Endometrium (tissue), 2 donors: ENCODE measurements at regions not wholly inside any gene's neighbourhood (a gene's known extent, or its start where the extent isn't known, plus 50 kb on each side); places are given as distances from the start of the nearest gene placed in this dataset.
"Not testable (repeated sequence)": the region's sequence is repeated elsewhere in the genome, so short reads cannot be mapped to it uniquely, and the experiment has no call there.

Experiments used
- FAIRE-seq: peaks from 2 replicates; lab custom pipeline; 2012; peaks lifted over from hg19 to GRCh38; lab: Jason Lieb, UNC
- donor health status: control.
- donor health status: control.

- no peak for FAIRE-seq
Measured at GRCh38 chrX:42832764-42833549, 55.0 kb upstream of the PPP1R2C start.

GRCh38 chrX:42833550-42833940, 55.6 kb upstream of the PPP1R2C start:
- FAIRE-seq: not testable (repeated sequence)

GRCh38 chrX:42837101-42837726, 59.3 kb upstream of the PPP1R2C start:
- no peak for FAIRE-seq

GRCh38 chrX:42837747-42838146, 59.8 kb upstream of the PPP1R2C start:
- no peak for FAIRE-seq

GRCh38 chrX:42839632-42840031, 61.7 kb upstream of the PPP1R2C start:
- no peak for FAIRE-seq

GRCh38 chrX:42846741-42847140, 68.8 kb upstream of the PPP1R2C start:
- no peak for FAIRE-seq

- FAIRE-seq: no peak
Measured at GRCh38 chrX:42855259-42855658, 77.3 kb upstream of the PPP1R2C start.

GRCh38 chrX:42857766-42858165, 79.8 kb upstream of the PPP1R2C start:
- no peak for FAIRE-seq

- FAIRE-seq: no peak
Measured at GRCh38 chrX:42869011-42869410, 91.0 kb upstream of the PPP1R2C start.

- no peak for FAIRE-seq
Measured at GRCh38 chrX:42869659-42870476, 91.9 kb upstream of the PPP1R2C start.

- no peak for FAIRE-seq
Measured at GRCh38 chrX:42886519-42886918, 108.6 kb upstream of the PPP1R2C start.

GRCh38 chrX:42900947-42901346, 123.0 kb upstream of the PPP1R2C start:
- no peak for FAIRE-seq

GRCh38 chrX:42902513-42902912, 124.5 kb upstream of the PPP1R2C start:
- no peak for FAIRE-seq

GRCh38 chrX:42920752-42921151, 142.8 kb upstream of the PPP1R2C start:
- no peak for FAIRE-seq

GRCh38 chrX:42930071-42930470, 152.1 kb upstream of the PPP1R2C start:
- no peak for FAIRE-seq

GRCh38 chrX:42930951-42931350, 153.0 kb upstream of the PPP1R2C start:
- no peak for FAIRE-seq

- FAIRE-seq: no peak
Measured at GRCh38 chrX:42933187-42933586, 155.2 kb upstream of the PPP1R2C start.

GRCh38 chrX:42934020-42934726, 156.2 kb upstream of the PPP1R2C start:
- no peak for FAIRE-seq

GRCh38 chrX:42941671-42942070, 163.7 kb upstream of the PPP1R2C start:
- no peak for FAIRE-seq

GRCh38 chrX:42943051-42943974, 165.3 kb upstream of the PPP1R2C start:
- no peak for FAIRE-seq

- FAIRE-seq: no peak
Measured at GRCh38 chrX:42944381-42944998, 166.5 kb upstream of the PPP1R2C start.
